Activated CD4-positive, alpha-beta T cell treated with anti-CD3 and anti-CD28 coated beads, Interleukin-2, amount 10 ng/mL, durations not matched to agents 7 days and 5 days (primary cell): ENCODE measurements at regions not wholly inside any gene's neighbourhood (a gene's known extent, or its start where the extent isn't known, plus 50 kb on each side); places are given as distances from the start of the nearest gene placed in this dataset.

ENCODE experiments used
- CTCF ChIA-PET: fragments of 350-600 bp; sonication (Branson Sonifier 250); formaldehyde crosslinking; loops from one replicate; lab custom pipeline; 2021; ENCODE audit warnings: antibody characterized with exemption; lab: Charles Lee
- POLR2A ChIA-PET: fragments of 350-600 bp; sonication (Branson Sonifier 250); formaldehyde crosslinking; loops from one replicate; lab custom pipeline; 2021; ENCODE audit warnings: antibody characterized with exemption; lab: Charles Lee
- DNase-seq: peaks from one replicate; pipeline ENCODE4 v3.0.0-alpha.2; 2020
- H3K27ac Mint-ChIP-seq: one replicate; pipeline ENCODE4 v1.8.0; 2021; ENCODE audit warnings: mild to moderate bottlenecking, moderate library complexity, mixed read lengths
- H3K27me3 Mint-ChIP-seq: one replicate; pipeline ENCODE4 v1.8.0; 2021; ENCODE audit warnings: mixed read lengths
- H3K36me3 Mint-ChIP-seq: one replicate; pipeline ENCODE4 v1.8.0; 2021; ENCODE audit warnings: low read depth, mixed read lengths
- H3K4me1 Mint-ChIP-seq: one replicate; pipeline ENCODE4 v1.8.0; 2021; ENCODE audit warnings: mixed read lengths
- H3K4me3 Mint-ChIP-seq: one replicate; pipeline ENCODE4 v1.8.0; 2021; ENCODE audit warnings: mild to moderate bottlenecking, moderate library complexity, mixed read lengths
- H3K9me3 Mint-ChIP-seq: one replicate; pipeline ENCODE4 v1.8.0; 2021; ENCODE audit warnings: mixed read lengths

DNA sequence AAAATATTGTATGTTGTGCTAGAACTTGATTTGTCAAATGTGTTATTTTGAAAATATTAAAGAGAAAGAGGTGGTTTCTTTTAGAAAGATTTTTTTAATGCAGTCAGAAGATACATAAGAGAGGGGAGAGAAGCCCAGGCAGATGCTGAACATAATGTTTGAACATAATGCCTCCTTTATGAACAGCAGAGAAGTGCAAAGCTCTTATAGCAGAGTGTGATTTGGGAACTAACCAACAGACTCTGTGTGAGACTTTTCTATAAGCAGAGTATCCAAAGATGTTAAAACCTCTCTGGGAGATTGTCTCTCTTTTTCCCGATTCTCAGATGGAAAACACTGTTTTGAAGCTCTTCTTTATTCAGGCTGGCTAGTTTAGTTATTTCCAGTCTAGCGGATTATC is 1274.1 kb upstream of the SPRY2 start:
- Mint-ChIP-seq H3K27ac (no peak overlapping the region), H3K36me3 (no peaks in the 10 kb centered on the region)

DNA sequence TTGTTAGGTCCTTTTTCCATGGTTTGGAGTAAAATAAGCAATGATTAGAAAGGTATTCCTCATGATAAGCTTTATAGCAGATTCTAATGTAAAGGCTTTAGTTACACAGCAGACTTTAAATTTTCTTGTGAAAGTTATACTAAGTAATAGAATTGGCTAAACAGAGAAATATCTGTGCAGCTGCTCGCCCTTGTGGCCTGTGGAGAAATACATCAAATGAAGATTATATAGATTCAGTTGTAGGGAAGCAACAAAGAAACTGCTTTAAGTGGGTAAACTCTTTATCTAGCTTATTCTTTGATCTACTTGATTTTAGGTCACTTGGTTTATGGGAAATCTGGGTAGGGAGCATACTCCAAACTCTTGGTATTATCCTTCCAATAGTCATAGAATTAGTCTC is 1269.7 kb upstream of the SPRY2 start:
- no peak for DNase-seq
- no peaks in the 10 kb centered on the region for H3K4me1 Mint-ChIP-seq
- H3K27me3 Mint-ChIP-seq = no peaks in the 10 kb centered on the region
- CTCF ChIA-PET = interaction anchor here (0.6 kb wide), 1 partner anchor 9 kb away, joined by 4 read pairs; no protein-coding TSS in a partner anchor
- no peak overlapping the region for H3K4me3 Mint-ChIP-seq
- no peaks in the 10 kb centered on the region for H3K36me3 Mint-ChIP-seq
- H3K27ac Mint-ChIP-seq = no peak overlapping the region
- POLR2A ChIA-PET = no interaction called here
- no peaks in the 10 kb centered on the region for H3K9me3 Mint-ChIP-seq

More for the DNA sequence above, 1274.1 kb upstream of the SPRY2 start:
- no peaks in the 10 kb centered on the region for H3K4me1 Mint-ChIP-seq
- ChIA-PET POLR2A (no interaction called here), CTCF (no interaction called here)
- H3K27me3 Mint-ChIP-seq = no peaks in the 10 kb centered on the region
- no peaks in the 10 kb centered on the region for H3K9me3 Mint-ChIP-seq
- no peak overlapping the region for H3K4me3 Mint-ChIP-seq
- no peak for DNase-seq

DNA sequence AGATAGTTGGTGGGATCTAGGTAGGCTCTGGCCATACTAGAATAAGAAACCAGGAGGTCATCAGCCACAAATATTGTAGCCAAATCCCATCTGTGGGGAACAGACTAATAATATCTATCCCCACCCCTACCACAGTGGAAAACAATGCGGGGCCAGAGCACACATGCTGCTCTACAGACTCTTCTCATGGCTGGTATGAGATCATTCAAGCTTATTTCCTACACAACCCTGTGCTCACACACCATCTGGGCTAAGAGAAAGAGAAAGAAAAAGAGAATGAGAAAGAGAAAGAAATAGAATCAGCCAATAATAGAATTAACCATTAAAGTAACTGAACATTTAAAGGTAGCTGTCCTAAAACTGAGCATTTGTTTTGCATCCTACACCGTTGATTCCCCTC is 1268.4 kb upstream of the SPRY2 start:
- ChIA-PET CTCF (no interaction called here), POLR2A (no interaction called here)
- Mint-ChIP-seq H3K27ac (no peak overlapping the region), H3K36me3 (no peaks in the 10 kb centered on the region), H3K4me1 (no peaks in the 10 kb centered on the region), H3K4me3 (no peak overlapping the region), H3K9me3 (no peaks in the 10 kb centered on the region), H3K27me3 (no peaks in the 10 kb centered on the region)
- no peak for DNase-seq

DNA sequence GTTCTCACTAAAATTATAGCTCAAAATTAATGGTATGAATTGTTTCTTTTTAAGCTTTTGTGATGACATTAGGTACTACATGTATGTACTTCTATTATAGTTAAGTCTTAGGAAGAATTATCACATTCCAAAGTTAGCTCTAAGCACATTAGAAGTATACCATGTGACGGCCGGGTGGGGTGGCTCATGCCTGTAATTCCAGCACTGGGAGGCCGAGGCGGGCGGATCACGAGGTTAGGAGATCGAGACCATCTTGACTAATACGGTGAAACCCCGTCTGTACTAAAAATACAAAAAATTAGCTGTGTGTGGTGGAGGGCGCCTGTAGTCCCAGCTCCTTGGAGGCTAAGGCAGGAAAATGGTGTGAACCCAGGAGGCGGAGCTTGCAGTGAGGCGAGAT is 1265.1 kb upstream of the SPRY2 start:
- ChIA-PET CTCF (no interaction called here), POLR2A (no interaction called here)
- no peaks in the 10 kb centered on the region for H3K36me3 Mint-ChIP-seq
- no peaks in the 10 kb centered on the region for H3K4me1 Mint-ChIP-seq
- H3K4me3 Mint-ChIP-seq = no peak overlapping the region
- no peak for DNase-seq
- H3K27me3 Mint-ChIP-seq = no peaks in the 10 kb centered on the region
- no peaks in the 10 kb centered on the region for H3K9me3 Mint-ChIP-seq
- no peak overlapping the region for H3K27ac Mint-ChIP-seq

DNA sequence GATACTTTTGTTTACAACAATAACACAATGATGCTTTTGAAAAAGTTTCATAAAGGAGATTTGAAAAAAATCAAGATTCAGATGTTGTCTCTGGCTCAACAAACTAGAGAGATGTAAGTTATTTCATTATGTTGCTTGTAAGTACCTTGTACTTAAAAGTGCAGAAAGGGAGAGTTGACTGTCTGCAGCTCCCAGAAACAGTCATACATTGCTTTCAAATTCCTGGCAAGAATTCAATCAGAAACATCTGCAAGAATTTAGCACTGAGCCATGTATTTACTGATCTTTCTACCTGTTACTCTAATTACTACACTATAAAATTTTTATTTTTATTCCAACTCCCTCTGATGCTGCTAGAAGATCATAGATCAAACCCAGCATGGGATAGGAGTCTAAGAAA is 1261.3 kb upstream of the SPRY2 start:
- ChIA-PET CTCF (no interaction called here), POLR2A (no interaction called here)
- no peak overlapping the region for H3K27ac Mint-ChIP-seq
- H3K36me3 Mint-ChIP-seq = no peaks in the 10 kb centered on the region
- no peak for DNase-seq
- no peak overlapping the region for H3K4me3 Mint-ChIP-seq
- peaks cover 8% of the 10 kb centered on the region for H3K9me3 Mint-ChIP-seq
- H3K4me1 Mint-ChIP-seq = no peaks in the 10 kb centered on the region
- H3K27me3 Mint-ChIP-seq = no peaks in the 10 kb centered on the region

DNA sequence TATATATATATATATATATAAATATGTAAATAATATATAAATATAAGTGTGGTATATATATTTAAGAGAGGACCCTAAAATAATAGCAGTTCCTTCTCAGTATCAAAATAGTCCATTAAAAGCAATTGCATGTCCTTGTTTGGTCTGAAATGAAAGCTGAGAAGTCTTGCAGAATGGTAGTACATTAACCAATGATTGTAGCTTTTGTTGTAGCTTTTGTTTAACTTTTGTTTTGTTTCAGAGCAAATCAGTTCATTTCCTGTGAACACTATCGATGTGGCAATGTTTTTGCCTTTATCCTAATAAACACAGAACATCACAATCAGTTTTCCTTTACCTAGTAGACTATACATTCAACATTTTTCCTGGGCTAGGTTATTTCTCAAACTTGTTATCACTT is 1256.2 kb upstream of the SPRY2 start:
- Mint-ChIP-seq H3K4me1 (no peaks in the 10 kb centered on the region), H3K27me3 (no peaks in the 10 kb centered on the region), H3K27ac (no peak overlapping the region), H3K4me3 (no peak overlapping the region), H3K36me3 (no peaks in the 10 kb centered on the region), H3K9me3 (peaks cover 8% of the 10 kb centered on the region)
- no peak for DNase-seq
- POLR2A ChIA-PET = no interaction called here
- CTCF ChIA-PET = no interaction called here

DNA sequence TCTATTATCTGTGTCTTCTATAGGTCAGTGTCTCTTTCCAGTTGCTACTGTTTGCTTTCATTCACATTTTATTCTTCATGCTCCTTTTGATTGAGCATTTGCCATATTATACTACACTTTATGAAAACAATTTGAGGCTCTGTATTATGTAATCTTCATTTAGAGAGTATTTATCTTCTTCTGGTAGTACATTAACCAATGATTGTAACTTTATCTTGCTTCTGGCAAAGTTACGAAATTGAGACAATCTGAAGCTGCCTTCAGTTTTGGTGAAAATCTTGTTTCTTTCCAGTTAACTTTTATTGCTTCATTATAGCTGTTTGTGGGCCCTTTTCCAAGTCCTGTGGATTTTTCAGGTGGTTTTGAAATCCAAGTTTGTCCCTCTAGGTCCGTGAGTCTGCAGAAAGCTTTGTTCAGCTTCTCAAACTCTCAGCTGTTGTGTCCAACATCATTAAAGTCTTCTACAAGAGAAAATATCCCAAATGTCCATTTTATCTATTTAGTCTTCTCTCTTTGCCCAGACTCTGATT is 1255.4 kb upstream of the SPRY2 start:
- peaks cover 11% of the 10 kb centered on the region for H3K9me3 Mint-ChIP-seq
- no peaks in the 10 kb centered on the region for H3K27me3 Mint-ChIP-seq
- no peaks in the 10 kb centered on the region for H3K36me3 Mint-ChIP-seq
- DNase-seq = no peak
- no peak overlapping the region for H3K27ac Mint-ChIP-seq
- H3K4me3 Mint-ChIP-seq = no peak overlapping the region
- CTCF ChIA-PET = no interaction called here
- POLR2A ChIA-PET = no interaction called here
- no peaks in the 10 kb centered on the region for H3K4me1 Mint-ChIP-seq

DNA sequence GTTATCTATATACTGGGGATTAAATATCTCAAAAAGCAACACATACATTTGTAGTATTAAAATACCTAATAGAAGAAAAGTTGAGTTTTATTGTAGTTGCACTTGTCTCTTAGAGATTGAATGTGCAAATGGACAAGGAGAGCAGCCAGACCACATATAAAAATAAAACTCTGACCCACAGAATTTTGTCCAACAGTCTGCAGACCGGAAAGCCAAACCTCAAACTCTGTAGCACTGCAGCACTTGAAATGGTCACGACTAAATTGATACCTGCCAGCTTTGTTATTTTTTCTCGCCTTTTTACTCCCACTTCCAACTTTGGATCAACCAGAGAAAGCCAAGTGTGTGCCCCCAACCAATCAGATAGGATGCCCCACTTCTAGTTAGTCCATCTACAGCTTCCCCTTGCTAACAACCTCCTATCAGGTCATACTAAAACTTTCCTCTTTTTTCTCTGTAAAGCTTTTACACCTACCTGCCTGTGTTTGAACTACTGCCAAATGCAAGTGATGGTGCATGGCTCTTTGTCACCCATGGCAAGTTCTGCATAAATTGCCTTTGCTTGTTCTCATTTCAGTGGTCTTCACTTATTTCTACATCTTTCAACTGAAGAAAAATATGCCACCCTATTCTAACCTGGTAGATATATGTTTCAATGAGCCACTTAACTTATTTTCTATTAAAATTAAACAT is 1250.7 kb upstream of the SPRY2 start:
- CTCF ChIA-PET = no interaction called here

DNA sequence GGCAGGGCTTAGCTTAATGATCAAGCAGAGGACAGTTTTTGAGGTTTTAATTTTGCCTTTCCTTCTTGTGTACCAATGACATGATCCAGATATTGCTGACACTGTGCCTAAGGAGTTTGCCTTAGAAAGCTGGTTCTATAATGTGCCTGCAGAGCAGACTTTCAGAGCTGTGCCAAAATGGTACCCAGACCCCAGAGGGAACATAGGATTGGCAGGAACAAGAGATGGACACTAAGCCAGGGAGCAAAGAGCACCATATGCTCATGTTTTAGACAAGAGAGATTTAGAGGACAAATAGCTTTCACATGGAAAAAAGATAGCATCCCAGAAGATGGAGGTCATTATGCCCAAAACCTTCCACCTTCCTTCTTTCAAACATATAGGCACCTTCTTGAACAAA is 1241.5 kb upstream of the SPRY2 start:
- Mint-ChIP-seq H3K4me3 (no peak overlapping the region), H3K36me3 (no peaks in the 10 kb centered on the region), H3K27me3 (no peaks in the 10 kb centered on the region), H3K4me1 (no peaks in the 10 kb centered on the region), H3K27ac (no peak overlapping the region), H3K9me3 (no peaks in the 10 kb centered on the region)
- ChIA-PET POLR2A (no interaction called here), CTCF (no interaction called here)
- no peak for DNase-seq

More for the DNA sequence above, 1250.7 kb upstream of the SPRY2 start:
- H3K4me1 Mint-ChIP-seq = no peaks in the 10 kb centered on the region
- H3K4me3 Mint-ChIP-seq = no peak overlapping the region
- DNase-seq = no peak
- no peaks in the 10 kb centered on the region for H3K36me3 Mint-ChIP-seq
- POLR2A ChIA-PET = no interaction called here
- peaks cover 3% of the 10 kb centered on the region for H3K9me3 Mint-ChIP-seq
- no peak overlapping the region for H3K27ac Mint-ChIP-seq
- H3K27me3 Mint-ChIP-seq = no peaks in the 10 kb centered on the region

DNA sequence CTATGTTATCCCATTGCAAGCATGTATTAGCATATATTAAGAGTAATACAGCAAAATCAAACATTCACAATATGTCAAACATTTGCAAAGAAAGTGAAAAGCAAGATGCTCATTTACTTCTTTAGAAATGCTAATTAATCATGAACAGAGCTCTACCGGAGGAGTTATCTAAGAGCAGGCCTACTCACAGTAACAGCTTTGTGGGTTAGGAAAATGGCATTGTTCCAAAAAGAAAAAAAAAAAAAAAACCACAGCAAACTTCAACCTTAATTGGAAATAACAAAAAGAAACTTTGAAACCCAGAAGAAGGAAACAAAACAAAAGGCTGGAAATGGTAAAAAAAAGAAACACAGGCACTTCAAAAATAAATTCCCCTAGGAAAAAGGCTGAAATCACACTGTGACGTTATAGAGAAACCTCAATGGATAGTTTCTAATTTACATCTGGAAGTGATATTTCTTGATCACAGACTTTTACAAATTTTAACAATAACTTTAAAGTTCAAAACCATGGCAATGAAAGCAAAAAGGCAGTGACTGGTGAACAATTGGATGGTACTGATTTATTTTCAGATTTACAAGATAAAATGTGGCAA is 1236.8 kb upstream of the SPRY2 start:
- no peaks in the 10 kb centered on the region for H3K27me3 Mint-ChIP-seq
- H3K27ac Mint-ChIP-seq = no peak overlapping the region
- CTCF ChIA-PET = no interaction called here
- H3K36me3 Mint-ChIP-seq = no peaks in the 10 kb centered on the region
- H3K4me3 Mint-ChIP-seq = no peak overlapping the region
- POLR2A ChIA-PET = no interaction called here
- DNase-seq = no peak
- peaks cover 4% of the 10 kb centered on the region for H3K9me3 Mint-ChIP-seq
- no peaks in the 10 kb centered on the region for H3K4me1 Mint-ChIP-seq

DNA sequence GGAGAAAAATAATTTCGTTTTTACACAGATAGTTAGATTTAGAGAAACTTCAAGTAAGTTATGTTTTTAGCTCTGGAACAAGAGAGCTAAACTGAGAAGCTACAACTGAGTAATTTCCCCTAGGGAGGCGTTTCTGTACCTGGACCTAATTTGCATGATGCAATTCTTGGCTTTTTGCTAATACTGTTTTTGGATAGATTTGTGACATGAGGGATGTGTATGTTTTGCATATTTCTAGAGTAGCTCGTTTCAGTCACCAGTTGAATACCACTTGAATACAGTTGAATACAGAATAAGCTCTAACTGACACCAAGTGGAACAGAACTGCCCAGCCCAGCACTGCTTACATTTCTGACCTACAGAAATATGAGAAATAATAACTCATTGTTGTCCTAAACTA is 1227.9 kb upstream of the SPRY2 start:
- Mint-ChIP-seq H3K36me3 (no peaks in the 10 kb centered on the region), H3K27ac (no peak overlapping the region), H3K9me3 (peaks cover 4% of the 10 kb centered on the region), H3K4me3 (no peak overlapping the region), H3K4me1 (no peaks in the 10 kb centered on the region), H3K27me3 (no peaks in the 10 kb centered on the region)
- ChIA-PET CTCF (no interaction called here), POLR2A (no interaction called here)
- DNase-seq = no peak

DNA sequence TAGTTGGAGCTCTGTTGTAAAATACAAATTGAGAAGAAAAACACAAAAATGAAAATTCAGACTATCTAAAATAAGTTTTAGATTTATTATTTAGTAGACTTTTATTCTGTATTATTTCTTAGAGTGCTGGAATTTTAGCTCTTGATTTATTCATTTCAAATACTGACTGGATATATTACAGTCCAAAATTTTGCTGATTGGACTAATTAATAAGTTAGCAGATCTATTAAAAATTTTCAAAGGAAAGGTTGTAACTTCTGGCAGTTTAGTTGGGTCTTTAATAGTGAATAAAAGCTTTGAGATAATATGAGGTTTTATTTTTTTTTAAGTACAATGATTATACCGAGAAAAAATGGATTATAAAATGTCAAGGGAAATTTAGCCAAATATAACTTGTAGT is 1224.9 kb upstream of the SPRY2 start:
- ChIA-PET CTCF (no interaction called here), POLR2A (no interaction called here)
- Mint-ChIP-seq H3K36me3 (no peaks in the 10 kb centered on the region), H3K9me3 (peaks cover 4% of the 10 kb centered on the region), H3K4me3 (no peak overlapping the region), H3K27ac (no peak overlapping the region), H3K27me3 (no peaks in the 10 kb centered on the region), H3K4me1 (no peaks in the 10 kb centered on the region)
- no peak for DNase-seq

DNA sequence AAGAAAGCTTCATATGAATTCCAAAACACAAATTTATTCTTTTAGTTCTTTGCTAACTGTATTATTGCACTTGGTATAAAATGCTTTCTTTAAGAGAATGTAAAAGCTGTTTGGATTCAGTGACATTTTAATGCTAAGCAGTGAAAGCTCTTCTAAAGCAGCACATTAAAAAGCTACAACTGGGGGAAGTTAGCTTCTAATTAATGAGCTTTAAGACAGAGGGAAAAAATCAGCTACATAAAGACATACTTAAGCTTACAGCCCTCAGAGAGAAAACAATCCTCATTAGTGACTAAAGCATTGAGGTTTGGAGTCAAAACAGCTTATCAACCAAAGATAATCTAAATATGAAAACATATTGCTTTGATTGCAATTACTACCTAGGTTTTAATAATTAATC is 1222.2 kb upstream of the SPRY2 start:
- Mint-ChIP-seq H3K4me1 (no peaks in the 10 kb centered on the region), H3K4me3 (no peak overlapping the region), H3K27ac (no peak overlapping the region), H3K36me3 (no peaks in the 10 kb centered on the region), H3K9me3 (no peaks in the 10 kb centered on the region), H3K27me3 (no peaks in the 10 kb centered on the region)
- CTCF ChIA-PET = no interaction called here
- POLR2A ChIA-PET = no interaction called here
- no peak for DNase-seq

DNA sequence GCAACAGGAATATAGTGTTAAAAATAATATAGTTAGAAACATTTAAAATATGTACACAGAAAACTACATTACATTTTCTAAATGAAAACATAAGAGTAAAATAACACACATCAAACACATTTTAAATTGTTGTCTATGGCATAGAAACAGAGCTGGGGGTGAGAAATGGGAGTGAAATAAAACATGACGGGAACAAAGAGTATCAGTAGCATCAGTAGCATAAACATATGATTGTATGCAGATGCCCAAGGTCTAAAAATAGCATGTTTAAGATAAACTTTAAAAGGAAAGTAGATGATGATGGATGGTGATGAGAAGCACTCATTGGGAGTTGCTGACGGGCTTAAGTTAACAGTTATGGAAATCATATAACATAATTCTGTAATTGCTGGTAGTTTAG is 1221.7 kb upstream of the SPRY2 start:
- Mint-ChIP-seq H3K27ac (no peak overlapping the region), H3K36me3 (no peaks in the 10 kb centered on the region)
- CTCF ChIA-PET = no interaction called here

More for the DNA sequence above, 1221.7 kb upstream of the SPRY2 start:
- Mint-ChIP-seq H3K27me3 (no peaks in the 10 kb centered on the region), H3K9me3 (no peaks in the 10 kb centered on the region), H3K4me3 (no peak overlapping the region), H3K4me1 (no peaks in the 10 kb centered on the region)
- POLR2A ChIA-PET = no interaction called here
- DNase-seq = no peak
